Calu3 (cell line): ENCODE measurements at regions not wholly inside any gene's neighbourhood (a gene's known extent, or its start where the extent isn't known, plus 50 kb on each side); places are given as distances from the start of the nearest gene placed in this dataset.

Experiments
- BruUV-seq: library from RNA; stranded (reverse); fragments of 400-500 nt; replicated peaks from 2 replicates; lab custom pipeline; 2021; lab: Mats Ljungman, UMichigan
- CTCF ChIA-PET: fragments of 300-600 bp; sonication (Branson Sonifier 250); formaldehyde crosslinking; loops from one replicate; lab custom pipeline; 2022; ENCODE audit warnings: antibody characterized with exemption; lab: Charles Lee
- DNase-seq: peaks from one replicate; pipeline ENCODE4 v3.0.0; 2022
- H3K27ac Mint-ChIP-seq: one replicate; pipeline ENCODE4 v1.8.0; 2022; ENCODE audit warnings: mixed read lengths; ENCODE audit not compliant: unreplicated experiment
- H3K27me3 Mint-ChIP-seq: one replicate; pipeline ENCODE4 v1.8.0; 2022; ENCODE audit warnings: mixed read lengths; ENCODE audit not compliant: unreplicated experiment
- H3K36me3 Mint-ChIP-seq: one replicate; pipeline ENCODE4 v1.8.0; 2022; ENCODE audit warnings: mild to moderate bottlenecking, moderate library complexity, mixed read lengths; ENCODE audit not compliant: insufficient read depth, unreplicated experiment
- H3K4me1 Mint-ChIP-seq: one replicate; pipeline ENCODE4 v1.8.0; 2022; ENCODE audit warnings: mild to moderate bottlenecking, low read depth, mixed read lengths; ENCODE audit not compliant: unreplicated experiment
- H3K4me3 Mint-ChIP-seq: one replicate; pipeline ENCODE4 v1.8.0; 2022; ENCODE audit warnings: mild to moderate bottlenecking, low read depth, moderate library complexity, mixed read lengths; ENCODE audit not compliant: unreplicated experiment
- H3K9me3 Mint-ChIP-seq: one replicate; pipeline ENCODE4 v1.8.0; 2022; ENCODE audit warnings: low read depth, mixed read lengths; ENCODE audit not compliant: unreplicated experiment
- CTCF ChIP-seq: fragments of 200-600 bp; IDR thresholded peaks from one replicate; pipeline ENCODE4 v1.8.0; 2022; ENCODE audit warnings: antibody characterized with exemption; ENCODE audit not compliant: unreplicated experiment
- intact Hi-C: fragments of 100-400 bp; cut with micrococcal nuclease; formaldehyde crosslinking; loops from one replicate; pipeline ENCODE4 v1.10.0; 2022; ENCODE audit not compliant: unreplicated experiment

GRCh38 chr2:144715992-144716391 is 196.1 kb upstream of the ZEB2 start:
- Mint-ChIP-seq H3K27me3 (no peaks in the 10 kb centered on the region), H3K36me3 (no peaks in the 10 kb centered on the region), H3K4me3 (no peak overlapping the region), H3K9me3 (peaks cover 12% of the 10 kb centered on the region), H3K27ac (no peak overlapping the region), H3K4me1 (no peaks in the 10 kb centered on the region)
- intact Hi-C loops = no loop called here
- no TSS peak for BruUV-seq
- no peak for DNase-seq
- TF ChIP-seq CTCF = no peak
- CTCF ChIA-PET = no interaction called here

GRCh38 chr2:144713410-144713809 is 193.5 kb upstream of the ZEB2 start:
- no TSS peak for BruUV-seq
- DNase-seq = no peak
- no peak for TF ChIP-seq CTCF
- Mint-ChIP-seq H3K36me3 (no peaks in the 10 kb centered on the region), H3K9me3 (peaks cover 12% of the 10 kb centered on the region), H3K27me3 (no peaks in the 10 kb centered on the region), H3K27ac (no peak overlapping the region), H3K4me3 (no peak overlapping the region), H3K4me1 (no peaks in the 10 kb centered on the region)
- intact Hi-C loops = no loop called here
- CTCF ChIA-PET = no interaction called here

GRCh38 chr2:144712550-144712940 is 192.6 kb upstream of the ZEB2 start:
- intact Hi-C loops = no loop called here
- DNase-seq = no peak
- H3K36me3 Mint-ChIP-seq = no peaks in the 10 kb centered on the region
- no TSS peak for BruUV-seq
- no peak overlapping the region for H3K4me3 Mint-ChIP-seq
- no peaks in the 10 kb centered on the region for H3K4me1 Mint-ChIP-seq
- no peak for TF ChIP-seq CTCF
- CTCF ChIA-PET = interaction anchor here (0.7 to 1.2 kb wide), 6 partner anchors 11 to 1249 kb away, joined by 3 to 8 read pairs (median 4); no protein-coding TSS in a partner anchor
- peaks cover 5% of the 10 kb centered on the region for H3K9me3 Mint-ChIP-seq
- no peaks in the 10 kb centered on the region for H3K27me3 Mint-ChIP-seq
- no peak overlapping the region for H3K27ac Mint-ChIP-seq

GRCh38 chr2:144711630-144712549 is 192.0 kb upstream of the ZEB2 start:
- Mint-ChIP-seq H3K4me1 (no peaks in the 10 kb centered on the region), H3K27ac (no peak overlapping the region), H3K4me3 (no peak overlapping the region), H3K9me3 (peaks cover 5% of the 10 kb centered on the region), H3K27me3 (no peaks in the 10 kb centered on the region), H3K36me3 (no peaks in the 10 kb centered on the region)
- CTCF ChIA-PET = interaction anchor here (0.7 to 1.2 kb wide), 6 partner anchors 11 to 1250 kb away, joined by 3 to 8 read pairs (median 4); no protein-coding TSS in a partner anchor
- intact Hi-C loops = no loop called here
- no TSS peak for BruUV-seq
- TF ChIP-seq CTCF = no peak
- DNase-seq = no peak
